ENCODE measurements at regions not wholly inside any gene's neighbourhood (a gene's known extent, or its start where the extent isn't known, plus 50 kb on each side); places are given as distances from the start of the nearest gene placed in this dataset.

GRCh38 chr11:15501566-15501965, 386.8 kb downstream of the INSC start:
- TF ChIP-seq CTCF (IDR thresholded peaks at IDR 0.05; ENCODE audit: control extremely low read depth, extremely low read depth, low read depth, missing control alignments), result no peak
- DNase-seq (ENCODE audit: extremely low spot score), result no peak
- CTCF ChIA-PET, result interaction anchor here (1.3 kb wide), 1 partner anchor 17 kb away, joined by 3 read pairs; no protein-coding TSS in a partner anchor
- POLR2A ChIA-PET, result no interaction called here

DNA sequence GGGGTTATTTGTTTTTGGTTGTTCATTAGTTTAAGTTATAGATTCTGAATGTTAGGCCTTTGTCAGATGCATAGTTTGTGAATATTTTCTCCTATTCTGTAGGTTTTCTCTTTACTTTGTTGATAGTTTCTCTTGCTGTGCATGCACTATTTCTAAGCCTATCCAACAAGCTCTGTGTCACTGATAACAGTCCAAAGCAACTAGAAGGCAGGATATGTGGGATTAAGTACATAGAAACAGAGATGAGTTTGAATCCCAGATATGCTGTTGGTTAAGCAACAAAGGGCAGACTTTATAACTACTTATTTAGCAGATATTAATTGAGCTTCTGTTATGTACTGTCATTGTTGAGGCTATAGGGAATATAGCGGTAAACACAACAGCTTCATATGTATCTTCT, 390.4 kb downstream of the INSC start:
- TF ChIP-seq CTCF (IDR thresholded peaks at IDR 0.05; ENCODE audit: control extremely low read depth, extremely low read depth, low read depth, missing control alignments), result no peak
- CTCF ChIA-PET, result interaction anchor here (1.5 kb wide), 1 partner anchor 13 kb away, joined by 3 read pairs; no protein-coding TSS in a partner anchor
- POLR2A ChIA-PET, result no interaction called here
- no peak for DNase-seq (ENCODE audit: extremely low spot score)

- POLR2A ChIA-PET, result no interaction called here
- CTCF ChIA-PET, result no interaction called here
- DNase-seq (ENCODE audit: extremely low spot score), result no peak
- no peak for TF ChIP-seq CTCF (IDR thresholded peaks at IDR 0.05; ENCODE audit: control extremely low read depth, extremely low read depth, low read depth, missing control alignments)
These were observed 392.9 kb downstream of the INSC start for GRCh38 chr11:15507592-15507991.

DNA sequence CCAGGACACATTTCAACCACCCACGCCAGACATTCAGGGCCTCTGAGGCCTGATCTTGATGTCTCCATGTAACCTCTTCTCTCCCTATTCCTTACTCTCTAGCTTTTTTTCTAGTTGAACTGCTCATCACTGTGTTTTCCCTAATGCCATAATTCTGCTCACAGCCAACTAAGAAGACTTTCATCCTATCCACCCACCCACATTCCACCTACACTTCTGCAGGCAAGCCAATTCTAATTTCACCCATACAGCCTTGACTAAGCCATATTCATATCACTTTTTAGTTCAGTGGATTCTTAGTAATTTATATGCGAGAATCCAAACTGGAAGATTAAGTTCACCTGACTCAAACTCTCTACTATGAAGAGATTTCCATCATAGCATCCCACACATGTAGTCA, 394.4 kb downstream of the INSC start:
- TF ChIP-seq CTCF (IDR thresholded peaks at IDR 0.05; ENCODE audit: control extremely low read depth, extremely low read depth, low read depth, missing control alignments), result no peak
- no peak for DNase-seq (ENCODE audit: extremely low spot score)
- CTCF ChIA-PET, result no interaction called here
- POLR2A ChIA-PET, result no interaction called here

DNA sequence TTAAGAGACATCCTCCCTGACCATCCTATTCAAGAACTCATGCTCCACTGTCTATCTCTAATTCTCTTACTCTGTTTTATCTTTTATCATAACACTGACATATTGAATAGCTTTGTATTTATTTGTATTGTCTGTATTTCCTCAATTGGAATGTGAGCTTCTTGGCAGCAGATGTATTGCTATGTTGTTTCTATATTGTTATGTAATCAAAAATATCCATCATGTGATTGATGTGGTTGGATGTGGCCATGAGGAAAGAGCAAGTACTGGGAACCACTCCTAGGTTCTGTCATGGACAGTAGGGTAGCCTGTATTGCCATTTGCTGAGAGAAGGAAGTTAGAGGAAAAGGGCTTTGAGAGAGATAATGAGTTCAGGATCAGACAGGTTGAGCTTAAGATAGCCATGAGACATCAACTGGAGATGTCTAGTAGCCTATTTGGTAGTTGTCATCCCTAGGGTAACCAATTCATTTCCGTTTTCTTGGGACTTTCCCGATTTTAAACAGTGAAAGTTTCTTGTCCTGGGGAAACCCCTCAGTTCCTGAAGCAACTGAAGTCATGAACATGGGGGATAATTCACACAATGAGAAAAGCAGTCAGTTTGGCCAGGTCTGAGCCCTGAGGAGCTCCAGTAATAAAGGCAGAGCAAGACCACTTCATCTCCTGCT, 404.5 kb downstream of the INSC start:
- ChIA-PET POLR2A (no interaction called here), CTCF (no interaction called here)
- peak; percentile 18 for DNase-seq (ENCODE audit: extremely low spot score)
- no peak for TF ChIP-seq CTCF (IDR thresholded peaks at IDR 0.05; ENCODE audit: control extremely low read depth, extremely low read depth, low read depth, missing control alignments)

DNA sequence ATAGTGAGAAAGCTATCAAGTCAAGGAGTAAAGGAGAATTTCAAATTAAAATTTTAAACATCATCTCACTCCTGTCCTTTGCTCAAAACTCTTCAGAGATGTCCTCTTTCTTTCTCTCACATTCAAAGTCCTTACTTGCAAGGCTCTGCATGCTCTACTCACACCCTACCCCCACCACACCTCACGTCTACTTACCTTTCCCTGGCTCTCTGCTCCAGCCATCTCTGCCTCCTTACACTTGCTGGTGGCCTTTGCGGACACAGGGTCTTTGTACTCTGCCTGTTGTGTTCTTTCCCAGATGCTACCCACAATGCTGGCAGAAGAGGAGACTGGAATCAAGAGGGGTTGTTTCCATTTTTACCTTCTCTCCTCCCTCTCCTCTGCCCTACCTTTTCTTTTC, 405.2 kb downstream of the INSC start:
- no peak for TF ChIP-seq CTCF (IDR thresholded peaks at IDR 0.05; ENCODE audit: control extremely low read depth, extremely low read depth, low read depth, missing control alignments)
- POLR2A ChIA-PET, result no interaction called here
- CTCF ChIA-PET, result no interaction called here

More for the DNA sequence above, 405.2 kb downstream of the INSC start:
- DNase-seq (ENCODE audit: extremely low spot score), result no peak
